ENCODE measurements at regions not wholly inside any gene's neighbourhood (a gene's known extent, or its start where the extent isn't known, plus 50 kb on each side); places are given as distances from the start of the nearest gene placed in this dataset.
"Not testable (repeated sequence)": the region's sequence is repeated elsewhere in the genome, so short reads cannot be mapped to it uniquely, and the experiment has no call there.

DNA sequence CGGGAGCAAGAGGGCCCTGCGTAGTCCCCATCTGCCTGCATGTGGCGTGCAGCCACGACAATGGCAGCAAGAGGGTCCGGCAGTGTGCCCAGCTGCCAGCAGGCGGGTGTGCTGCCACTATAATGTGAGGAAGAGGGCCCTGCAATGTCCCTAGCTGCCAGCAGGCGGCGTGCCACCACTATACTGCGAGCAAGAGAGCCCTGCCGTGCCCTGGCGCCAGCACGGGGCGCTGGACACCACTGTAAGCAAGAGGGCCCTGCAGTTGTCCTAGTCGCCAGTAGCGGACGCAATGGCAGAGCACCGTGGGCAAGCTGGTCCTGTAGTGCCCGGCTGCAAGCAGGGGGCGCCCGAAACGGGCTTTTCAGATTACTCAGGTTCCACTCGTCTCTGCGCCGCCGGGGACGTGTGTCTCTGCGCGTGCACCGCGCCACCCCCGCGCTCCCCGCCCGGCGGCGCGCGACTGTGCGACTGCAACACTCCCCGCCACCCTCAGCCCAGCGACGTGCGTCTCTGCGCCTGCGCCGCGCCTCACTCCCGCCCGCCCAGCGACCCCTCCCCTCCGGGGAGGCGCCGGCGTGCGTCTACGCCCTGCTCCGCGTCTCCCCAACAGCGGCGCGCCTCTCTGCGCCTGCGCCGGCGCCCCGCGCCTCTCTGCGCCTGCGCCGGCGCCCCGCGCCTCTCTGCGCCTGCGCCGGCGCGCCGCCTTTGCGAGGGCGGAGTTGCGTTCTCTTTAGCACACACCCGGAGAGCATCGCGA, 159.4 kb upstream of the FRG2B start:
- DNase-seq, result not testable (repeated sequence)

GRCh38 chr10:133785178-133785577, 158.6 kb upstream of the FRG2B start:
- DNase-seq, result not testable (repeated sequence)

GRCh38 chr10:133765308-133765707, 138.7 kb upstream of the FRG2B start:
- DNase-seq, result not testable (repeated sequence)

DNA sequence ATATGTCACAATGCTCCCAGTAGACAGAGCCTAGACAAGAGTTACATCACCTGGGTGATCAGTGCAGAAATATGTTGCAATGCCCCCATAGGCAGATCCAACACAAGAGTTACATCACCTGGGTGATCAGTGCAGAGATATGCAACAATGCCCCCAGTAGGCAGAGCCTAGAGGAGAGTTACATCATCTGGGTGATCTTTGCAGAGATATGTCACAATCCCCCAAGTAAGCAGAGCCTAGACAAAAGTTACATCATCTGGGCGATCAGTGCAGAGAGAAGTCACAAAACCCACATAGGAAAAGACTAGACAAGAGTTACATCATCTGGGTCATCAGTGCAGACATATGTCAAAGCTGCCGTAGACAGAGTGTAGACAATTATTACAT, 138.2 kb upstream of the FRG2B start:
- not testable (repeated sequence) for DNase-seq

- DNase-seq, result peak; percentile 2
These were observed 137.6 kb upstream of the FRG2B start for GRCh38 chr10:133763875-133764822.

DNA sequence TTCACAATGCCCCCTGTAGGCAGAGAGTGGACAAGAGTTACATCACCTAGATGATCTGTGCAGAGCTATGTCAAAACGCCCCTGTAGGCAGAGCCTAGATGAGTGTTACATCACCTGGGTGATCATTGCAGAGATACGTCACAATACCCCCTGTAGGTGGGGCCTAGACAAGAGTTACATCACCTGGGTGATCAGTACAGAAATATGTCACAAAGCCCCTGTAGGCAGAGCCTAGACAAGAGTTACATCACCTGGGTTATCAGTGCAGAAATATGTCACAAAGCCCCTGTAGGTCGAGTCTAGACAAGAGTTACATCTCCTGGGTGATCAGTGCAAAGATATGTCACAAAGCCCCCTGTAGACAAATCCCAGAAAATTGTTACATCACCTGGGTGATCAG, 136.6 kb upstream of the FRG2B start:
- not testable (repeated sequence) for DNase-seq

DNA sequence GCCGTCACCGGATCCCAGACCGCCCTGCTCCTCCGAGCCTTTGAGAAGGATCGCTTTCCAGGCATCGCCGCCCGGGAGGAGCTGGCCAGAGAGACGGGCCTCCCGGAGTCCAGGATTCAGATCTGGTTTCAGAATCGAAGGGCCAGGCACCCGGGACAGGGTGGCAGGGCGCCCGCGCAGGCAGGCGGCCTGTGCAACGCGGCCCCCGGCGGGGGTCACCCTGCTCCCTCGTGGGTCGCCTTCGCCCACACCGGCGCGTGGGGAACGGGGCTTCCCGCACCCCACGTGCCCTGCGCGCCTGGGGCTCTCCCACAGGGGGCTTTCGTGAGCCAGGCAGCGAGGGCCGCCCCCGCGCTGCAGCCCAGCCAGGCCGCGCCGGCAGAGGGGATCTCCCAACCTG, 127.0 kb upstream of the FRG2B start:
- DNase-seq, result not testable (repeated sequence)

Measured in activated CD4-positive, alpha-beta T cell treated with anti-CD3 and anti-CD28 coated beads, Interleukin-10, Interleukin-2, amounts not matched to agents 100 ng/mL and 50 ng/mL, durations not matched to agents 16 hours and 8 hours (primary cell).